ENCODE measurements at regions not wholly inside any gene's neighbourhood (a gene's known extent, or its start where the extent isn't known, plus 50 kb on each side); places are given as distances from the start of the nearest gene placed in this dataset.
"Not testable (repeated sequence)": the region's sequence is repeated elsewhere in the genome, so short reads cannot be mapped to it uniquely, and the experiment has no call there.

- TF ChIP-seq L3MBTL2 (conservative IDR thresholded peaks at IDR 0.05) (no peak), ELF4 (IDR thresholded peaks at IDR 0.05) (no peak)
- CTCF ChIA-PET: no interaction called here
- DNase-seq (ENCODE audit: extremely low spot score): no peak
- POLR2A ChIA-PET: no interaction called here
Observed at GRCh38 chr2:224151161-224151560, 112.1 kb upstream of the SERPINE2 start.

- CTCF ChIA-PET; DNase-seq (ENCODE audit: extremely low spot score); POLR2A ChIA-PET: not testable (repeated sequence)
Observed at GRCh38 chr2:224148058-224148457, 109.0 kb upstream of the SERPINE2 start.

GRCh38 chr2:224147174-224147573, 108.1 kb upstream of the SERPINE2 start:
- ChIA-PET CTCF (no interaction called here), POLR2A (no interaction called here)
- peak; percentile 30 for DNase-seq (ENCODE audit: extremely low spot score)
- TF ChIP-seq PKNOX1 (IDR thresholded peaks at IDR 0.05) (no peak), TARDBP (IDR thresholded peaks at IDR 0.05) (no peak), ELF4 (IDR thresholded peaks at IDR 0.05) (no peak), FOXK2 (IDR thresholded peaks at IDR 0.05) (no peak), CTBP1 (IDR thresholded peaks at IDR 0.05; ENCODE audit: borderline replicate concordance) (no peak), L3MBTL2 (conservative IDR thresholded peaks at IDR 0.05) (no peak), ZNF384 (IDR thresholded peaks at IDR 0.05) (no peak), LEF1 (IDR thresholded peaks at IDR 0.05; ENCODE audit: borderline replicate concordance) (no peak), NFRKB (IDR thresholded peaks at IDR 0.05) (no peak), HDGF (IDR thresholded peaks at IDR 0.05; ENCODE audit: borderline replicate concordance) (no peak), SP1 (IDR thresholded peaks at IDR 0.05) (no peak), BHLHE40 (IDR thresholded peaks at IDR 0.05; ENCODE audit: borderline replicate concordance) (no peak), FOXA1 (IDR thresholded peaks at IDR 0.05) (no peak), FOXM1 (IDR thresholded peaks at IDR 0.05; ENCODE audit: borderline replicate concordance) (no peak), ARNT (IDR thresholded peaks at IDR 0.05) (no peak), SUZ12 (IDR thresholded peaks at IDR 0.05) (no peak)

- TF ChIP-seq FOXK2 (IDR thresholded peaks at IDR 0.05) (no peak), ZNF384 (IDR thresholded peaks at IDR 0.05) (no peak), HDGF (IDR thresholded peaks at IDR 0.05; ENCODE audit: borderline replicate concordance) (no peak), FOXA1 (IDR thresholded peaks at IDR 0.05) (no peak), SP1 (IDR thresholded peaks at IDR 0.05) (no peak), BHLHE40 (IDR thresholded peaks at IDR 0.05; ENCODE audit: borderline replicate concordance) (no peak), L3MBTL2 (conservative IDR thresholded peaks at IDR 0.05) (no peak), ELF4 (IDR thresholded peaks at IDR 0.05) (no peak), ARNT (IDR thresholded peaks at IDR 0.05) (no peak), NFRKB (IDR thresholded peaks at IDR 0.05) (no peak), FOXM1 (IDR thresholded peaks at IDR 0.05; ENCODE audit: borderline replicate concordance) (no peak), LEF1 (IDR thresholded peaks at IDR 0.05; ENCODE audit: borderline replicate concordance) (no peak), SUZ12 (IDR thresholded peaks at IDR 0.05) (no peak), TARDBP (IDR thresholded peaks at IDR 0.05) (no peak), CTBP1 (IDR thresholded peaks at IDR 0.05; ENCODE audit: borderline replicate concordance) (no peak), PKNOX1 (IDR thresholded peaks at IDR 0.05) (no peak)
- CTCF ChIA-PET: no interaction called here
- POLR2A ChIA-PET: no interaction called here
- no peak for DNase-seq (ENCODE audit: extremely low spot score)
Observed at GRCh38 chr2:224146356-224147160, 107.5 kb upstream of the SERPINE2 start.

GRCh38 chr2:224145751-224146355, 106.8 kb upstream of the SERPINE2 start:
- TF ChIP-seq FOXA1 (IDR thresholded peaks at IDR 0.05) (no peak), SUZ12 (IDR thresholded peaks at IDR 0.05) (no peak), CTBP1 (IDR thresholded peaks at IDR 0.05; ENCODE audit: borderline replicate concordance) (no peak), TARDBP (IDR thresholded peaks at IDR 0.05) (no peak), FOXK2 (IDR thresholded peaks at IDR 0.05) (no peak), NFRKB (IDR thresholded peaks at IDR 0.05) (no peak), HDGF (IDR thresholded peaks at IDR 0.05; ENCODE audit: borderline replicate concordance) (no peak), LEF1 (IDR thresholded peaks at IDR 0.05; ENCODE audit: borderline replicate concordance) (no peak), ARNT (IDR thresholded peaks at IDR 0.05) (no peak), BHLHE40 (IDR thresholded peaks at IDR 0.05; ENCODE audit: borderline replicate concordance) (no peak)
- DNase-seq (ENCODE audit: extremely low spot score): no peak
- ChIA-PET CTCF (no interaction called here), POLR2A (no interaction called here)

- no peak for DNase-seq (ENCODE audit: extremely low spot score)
- CTCF ChIA-PET: no interaction called here
- TF ChIP-seq L3MBTL2 (conservative IDR thresholded peaks at IDR 0.05) (no peak), PKNOX1 (IDR thresholded peaks at IDR 0.05) (no peak), ARNT (IDR thresholded peaks at IDR 0.05) (no peak), ELF4 (IDR thresholded peaks at IDR 0.05) (no peak), HDGF (IDR thresholded peaks at IDR 0.05; ENCODE audit: borderline replicate concordance) (no peak), NFRKB (IDR thresholded peaks at IDR 0.05) (no peak), FOXK2 (IDR thresholded peaks at IDR 0.05) (no peak), SP1 (IDR thresholded peaks at IDR 0.05) (no peak), FOXM1 (IDR thresholded peaks at IDR 0.05; ENCODE audit: borderline replicate concordance) (no peak), CTBP1 (IDR thresholded peaks at IDR 0.05; ENCODE audit: borderline replicate concordance) (no peak), FOXA1 (IDR thresholded peaks at IDR 0.05) (no peak), BHLHE40 (IDR thresholded peaks at IDR 0.05; ENCODE audit: borderline replicate concordance) (no peak), SUZ12 (IDR thresholded peaks at IDR 0.05) (no peak)
- POLR2A ChIA-PET: no interaction called here
Observed at GRCh38 chr2:224143526-224143925, 104.4 kb upstream of the SERPINE2 start.

All from HEK293T (cell line).